CD14-positive monocyte (primary cell): ENCODE measurements at regions not wholly inside any gene's neighbourhood (a gene's known extent, or its start where the extent isn't known, plus 50 kb on each side); places are given as distances from the start of the nearest gene placed in this dataset.

Experiments used
- DNase-seq, 3 donors: peaks; one replicate each; pipeline ENCODE4 v3.0.0-alpha.2; 2011 to 2022
- H2AFZ ChIP-seq: 2 replicates; pipeline ENCODE4 v1.6.0; 2012; ENCODE audit warnings: mild to moderate bottlenecking, low read depth, low read length, inconsistent platforms; ENCODE audit not compliant: insufficient read depth, poor library complexity, severe bottlenecking
- H3K27ac ChIP-seq, 2 donors: 1 replicate in 1 of 2; 2 replicates in 1 of 2; pipeline ENCODE4 v1.5.1; 2012 to 2013; ENCODE audit warnings: low read length in 2 of 2, control low read depth in 1 of 2, inconsistent platforms in 1 of 2, low read depth in 1 of 2, mild to moderate bottlenecking in 1 of 2
- H3K27me3 ChIP-seq, 2 donors: one replicate each; pipeline versions ENCODE4 v1.6.0 to v1.6.1; 2011 to 2013; ENCODE audit warnings: low read length in 2 of 2; ENCODE audit not compliant: control insufficient read depth in 2 of 2, insufficient read depth in 2 of 2
- H3K36me3 ChIP-seq, 2 donors: replicated peaks in 1 of 2; 1 replicate in 1 of 2; 2 replicates in 1 of 2; pipeline versions ENCODE4 v1.5.1 to v1.6.1; 2012 to 2013; ENCODE audit warnings: low read length in 2 of 2, control low read depth in 1 of 2, inconsistent platforms in 1 of 2, mild to moderate bottlenecking in 1 of 2; ENCODE audit not compliant: insufficient read depth in 2 of 2, control insufficient read depth in 1 of 2
- H3K4me1 ChIP-seq, 2 donors: 1 replicate in 1 of 2; 2 replicates in 1 of 2; pipeline versions ENCODE4 v1.5.1 to v1.6.1; 2012 to 2013; ENCODE audit warnings: low read length in 2 of 2, control low read depth in 1 of 2, inconsistent platforms in 1 of 2, mild to moderate bottlenecking in 1 of 2, moderate library complexity in 1 of 2; ENCODE audit not compliant: insufficient read depth in 2 of 2, control insufficient read depth in 1 of 2
- H3K4me2 ChIP-seq: replicated peaks from 2 replicates; pipeline ENCODE3; 2012; ENCODE audit warnings: low read length, moderate library complexity, mild to moderate bottlenecking; ENCODE audit not compliant: poor library complexity, severe bottlenecking; ENCODE audit errors: extremely low read depth
- H3K4me3 ChIP-seq, 3 experiments: fragments of 200-600 bp in 1 of 3; sonication (generic) in 1 of 3; replicated peaks in 1 of 3; 1 replicate in 2 of 3; 2 replicates in 1 of 3; pipeline ENCODE4 v1.5.1; 2011 to 2013; ENCODE audit warnings: low read length in 3 of 3, mild to moderate bottlenecking in 3 of 3, control low read depth in 2 of 3, low read depth in 2 of 3, inconsistent platforms in 1 of 3, moderate library complexity in 1 of 3
- H3K79me2 ChIP-seq: 2 replicates; pipeline ENCODE4 v1.6.0; 2012; ENCODE audit warnings: mild to moderate bottlenecking, control low read depth, inconsistent platforms, low read length, moderate library complexity; ENCODE audit not compliant: insufficient read depth
- H3K9ac ChIP-seq: 2 replicates; pipeline ENCODE4 v1.6.0; 2017; ENCODE audit warnings: low read length, mild to moderate bottlenecking; ENCODE audit not compliant: insufficient read depth, poor library complexity, severe bottlenecking
- H3K9me3 ChIP-seq, 2 donors: replicated peaks in 1 of 2; 1 replicate in 1 of 2; 2 replicates in 1 of 2; pipeline versions ENCODE4 v1.5.1 to v1.6.1; 2012 to 2013; ENCODE audit warnings: low read length in 2 of 2, control low read depth in 1 of 2; ENCODE audit not compliant: control insufficient read depth in 1 of 2, insufficient read depth in 1 of 2
- H4K20me1 ChIP-seq: 2 replicates; pipeline ENCODE4 v1.6.0; 2012; ENCODE audit warnings: mild to moderate bottlenecking, low read length, control low read depth, moderate library complexity; ENCODE audit not compliant: insufficient read depth
- H3K27ac Mint-ChIP-seq, 7 donors: one replicate each; pipeline ENCODE4 v1.8.0; 2020; ENCODE audit warnings: mild to moderate bottlenecking in 7 of 7, mixed read lengths in 7 of 7, moderate library complexity in 6 of 7, inconsistent platforms in 2 of 7
- H3K27me3 Mint-ChIP-seq, 3 donors: one replicate each; pipeline ENCODE4 v1.8.0; 2021 to 2022; ENCODE audit warnings: low read depth in 3 of 3, mild to moderate bottlenecking in 3 of 3, mixed read lengths in 3 of 3, moderate library complexity in 3 of 3, inconsistent platforms in 1 of 3
- H3K36me3 Mint-ChIP-seq, 2 donors: one replicate each; pipeline ENCODE4 v1.8.0; 2020; ENCODE audit warnings: mixed read lengths in 2 of 2, inconsistent platforms in 1 of 2, mild to moderate bottlenecking in 1 of 2
- H3K4me1 Mint-ChIP-seq: one replicate; pipeline ENCODE4 v1.8.0; 2020; ENCODE audit warnings: mild to moderate bottlenecking, mixed read lengths
- H3K4me3 Mint-ChIP-seq, 2 donors: one replicate each; pipeline ENCODE4 v1.8.0; 2020; ENCODE audit warnings: mild to moderate bottlenecking in 2 of 2, mixed read lengths in 2 of 2, moderate library complexity in 1 of 2
- H3K9me3 Mint-ChIP-seq, 7 donors: one replicate each; pipeline ENCODE4 v1.8.0; 2020 to 2022; ENCODE audit warnings: mixed read lengths in 7 of 7, mild to moderate bottlenecking in 6 of 7, moderate library complexity in 6 of 7, inconsistent platforms in 2 of 7
- CTCF ChIP-seq: fragments of 200-600 bp; IDR thresholded peaks from one replicate; pipeline ENCODE4 v1.8.0; 2022; ENCODE audit warnings: antibody characterized with exemption, mild to moderate bottlenecking
- WGBS: methylation state at CpG from one replicate; pipeline ENCODE4 v1.1.5; 2013; ENCODE audit warnings: missing lambda C conversion rate; ENCODE audit not compliant: insufficient coverage; 5-methylcytosine and 5-hydroxymethylcytosine counted together
- intact Hi-C, 2 donors: fragments of 100-400 bp; cut with micrococcal nuclease; formaldehyde crosslinking; loops; one replicate each; pipeline versions ENCODE4 v1.15.0 to v1.15.1; 2023

DNA sequence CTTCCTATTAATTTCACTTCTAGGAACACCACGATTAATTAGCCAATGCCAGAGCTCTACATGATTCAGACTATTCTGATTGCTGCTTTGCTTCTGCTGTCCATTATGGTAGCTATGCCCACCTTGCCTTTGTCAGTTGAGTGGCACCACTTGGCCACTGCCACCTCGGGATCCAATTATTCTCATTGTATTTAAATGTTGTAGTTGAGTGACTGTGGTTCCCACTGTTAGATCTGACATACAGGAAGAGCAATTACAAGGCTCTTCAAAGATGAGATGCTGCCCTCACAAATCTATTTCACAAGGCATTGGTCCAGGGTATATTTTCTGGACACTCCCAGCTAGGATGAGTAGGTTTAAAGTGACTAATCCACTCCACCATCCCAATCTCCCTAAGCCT, 864.5 kb upstream of the EDIL3 start:
- Histone ChIP-seq H3K9me3 (peaks cover 6 to 10% of the 10 kb centered on the region in 2 donors), H3K79me2 (no peaks in the 10 kb centered on the region), H3K27me3 (no peaks in the 10 kb centered on the region), H3K4me2 (no peak overlapping the region), H3K4me1 (no peaks in the 10 kb centered on the region), H3K27ac (no peak overlapping the region), H3K9ac (no peak overlapping the region), H2AFZ (no peak overlapping the region), H3K4me3 (no peak overlapping the region), H3K36me3 (no peaks in the 10 kb centered on the region), H4K20me1 (no peaks in the 10 kb centered on the region)
- no peak for DNase-seq
- Mint-ChIP-seq H3K27ac (no peak overlapping the region), H3K27me3 (no peaks in the 10 kb centered on the region), H3K36me3 (no peaks in the 10 kb centered on the region), H3K9me3 (peaks cover 4 to 21% (median 11%) of the 10 kb centered on the region in 7 donors), H3K4me1 (no peaks in the 10 kb centered on the region), H3K4me3 (no peak overlapping the region)
- no peak for TF ChIP-seq CTCF
- WGBS: 80% methylated on average over 1 of the region's 2 CpGs
- intact Hi-C loops: no loop called here

GRCh38 chr5:85263125-85263524, 878.4 kb upstream of the EDIL3 start:
- no CpG with 5 or more reads among the region's 2 CpGs for WGBS
- no peaks in the 10 kb centered on the region for H3K36me3 ChIP-seq
- H3K9me3 ChIP-seq: no peaks in the 10 kb centered on the region
- no peak overlapping the region for H3K9ac ChIP-seq
- no peaks in the 10 kb centered on the region for H3K27me3 ChIP-seq
- H3K27me3 Mint-ChIP-seq: no peaks in the 10 kb centered on the region
- H3K4me1 Mint-ChIP-seq: no peaks in the 10 kb centered on the region
- H3K27ac ChIP-seq: no peak overlapping the region
- no peak for TF ChIP-seq CTCF
- intact Hi-C loops: no loop called here
- no peaks in the 10 kb centered on the region for H3K36me3 Mint-ChIP-seq
- no peak overlapping the region for H3K27ac Mint-ChIP-seq
- no peak overlapping the region for H2AFZ ChIP-seq
- H3K4me1 ChIP-seq: no peaks in the 10 kb centered on the region
- no peak for DNase-seq
- no peaks in the 10 kb centered on the region for H4K20me1 ChIP-seq
- H3K9me3 Mint-ChIP-seq: peaks cover 0 to 3% (median 0%) of the 10 kb centered on the region in 7 donors
- no peak overlapping the region for H3K4me3 ChIP-seq
- no peak overlapping the region for H3K4me3 Mint-ChIP-seq
- no peak overlapping the region for H3K4me2 ChIP-seq
- H3K79me2 ChIP-seq: no peaks in the 10 kb centered on the region
